NCI-H510A treated with DMSO at 0.1 percent for 48 hours (cell line): ENCODE measurements at regions not wholly inside any gene's neighbourhood (a gene's known extent, or its start where the extent isn't known, plus 50 kb on each side); places are given as distances from the start of the nearest gene placed in this dataset.
A peak's percentile ranks its signal among the peaks of the same experiment; 100 is the strongest.
"Not testable (repeated sequence)": the region's sequence is repeated elsewhere in the genome, so short reads cannot be mapped to it uniquely, and the experiment has no call there.

Experiments used
- DNase-seq: peaks from one replicate; lab custom pipeline; 2025; lab: John Stamatoyannopoulos, UW

- DNase-seq: no peak
Observed at GRCh38 chr17:51347851-51348584, 87.7 kb downstream of the UTP18 start.

GRCh38 chr17:51351080-51351479 is 90.7 kb downstream of the UTP18 start:
- no peak for DNase-seq

GRCh38 chr17:51351890-51352289 is 91.5 kb downstream of the UTP18 start:
- DNase-seq: no peak

- no peak for DNase-seq
Observed at GRCh38 chr17:51352798-51353197, 92.5 kb downstream of the UTP18 start.

GRCh38 chr17:51353296-51353695 is 93.0 kb downstream of the UTP18 start:
- no peak for DNase-seq

- no peak for DNase-seq
Observed at GRCh38 chr17:51354936-51355335, 94.6 kb downstream of the UTP18 start.

- DNase-seq: no peak
Observed at GRCh38 chr17:51355441-51356410, 95.4 kb downstream of the UTP18 start.

GRCh38 chr17:51359055-51359454 is 98.7 kb downstream of the UTP18 start:
- DNase-seq: no peak

GRCh38 chr17:51362811-51363585 is 102.7 kb downstream of the UTP18 start:
- DNase-seq: no peak

GRCh38 chr17:51365090-51365489 is 104.7 kb downstream of the UTP18 start:
- no peak for DNase-seq

- no peak for DNase-seq
Observed at GRCh38 chr17:51366866-51367265, 106.5 kb downstream of the UTP18 start.

- not testable (repeated sequence) for DNase-seq
Observed at GRCh38 chr17:51367836-51368235, 107.5 kb downstream of the UTP18 start.

GRCh38 chr17:51371732-51372151 is 111.4 kb downstream of the UTP18 start:
- peak; percentile 77 for DNase-seq

GRCh38 chr17:51372345-51373004 is 112.1 kb downstream of the UTP18 start:
- peak; percentile 22 for DNase-seq

- DNase-seq: no peak
Observed at GRCh38 chr17:51373489-51374152, 113.3 kb downstream of the UTP18 start.

- DNase-seq: no peak
Observed at GRCh38 chr17:51374209-51374608, 113.9 kb downstream of the UTP18 start.

- no peak for DNase-seq
Observed at GRCh38 chr17:51375771-51376170, 115.4 kb downstream of the UTP18 start.

GRCh38 chr17:51376739-51377138 is 116.4 kb downstream of the UTP18 start:
- DNase-seq: no peak

GRCh38 chr17:51381262-51381661 is 120.9 kb downstream of the UTP18 start:
- DNase-seq: no peak

GRCh38 chr17:51385208-51385607 is 124.9 kb downstream of the UTP18 start:
- no peak for DNase-seq

GRCh38 chr17:51387582-51387981 is 127.2 kb downstream of the UTP18 start:
- no peak for DNase-seq
